Calu3 (cell line): ENCODE measurements at regions not wholly inside any gene's neighbourhood (a gene's known extent, or its start where the extent isn't known, plus 50 kb on each side); places are given as distances from the start of the nearest gene placed in this dataset.

Source experiments
- BruUV-seq: library from RNA; stranded (reverse); fragments of 400-500 nt; replicated peaks from 2 replicates; lab custom pipeline; 2021; lab: Mats Ljungman, UMichigan
- CTCF ChIA-PET: fragments of 300-600 bp; sonication (Branson Sonifier 250); formaldehyde crosslinking; loops from one replicate; lab custom pipeline; 2022; ENCODE audit warnings: antibody characterized with exemption; lab: Charles Lee
- DNase-seq: peaks from one replicate; pipeline ENCODE4 v3.0.0; 2022
- H3K27ac Mint-ChIP-seq: one replicate; pipeline ENCODE4 v1.8.0; 2022; ENCODE audit warnings: mixed read lengths; ENCODE audit not compliant: unreplicated experiment
- H3K27me3 Mint-ChIP-seq: one replicate; pipeline ENCODE4 v1.8.0; 2022; ENCODE audit warnings: mixed read lengths; ENCODE audit not compliant: unreplicated experiment
- H3K36me3 Mint-ChIP-seq: one replicate; pipeline ENCODE4 v1.8.0; 2022; ENCODE audit warnings: mild to moderate bottlenecking, moderate library complexity, mixed read lengths; ENCODE audit not compliant: insufficient read depth, unreplicated experiment
- H3K4me1 Mint-ChIP-seq: one replicate; pipeline ENCODE4 v1.8.0; 2022; ENCODE audit warnings: mild to moderate bottlenecking, low read depth, mixed read lengths; ENCODE audit not compliant: unreplicated experiment
- H3K4me3 Mint-ChIP-seq: one replicate; pipeline ENCODE4 v1.8.0; 2022; ENCODE audit warnings: mild to moderate bottlenecking, low read depth, moderate library complexity, mixed read lengths; ENCODE audit not compliant: unreplicated experiment
- H3K9me3 Mint-ChIP-seq: one replicate; pipeline ENCODE4 v1.8.0; 2022; ENCODE audit warnings: low read depth, mixed read lengths; ENCODE audit not compliant: unreplicated experiment
- CTCF ChIP-seq: fragments of 200-600 bp; IDR thresholded peaks from one replicate; pipeline ENCODE4 v1.8.0; 2022; ENCODE audit warnings: antibody characterized with exemption; ENCODE audit not compliant: unreplicated experiment
- intact Hi-C: fragments of 100-400 bp; cut with micrococcal nuclease; formaldehyde crosslinking; loops from one replicate; pipeline ENCODE4 v1.10.0; 2022; ENCODE audit not compliant: unreplicated experiment

- no peaks in the 10 kb centered on the region for H3K4me1 Mint-ChIP-seq
- DNase-seq = no peak
- no peak overlapping the region for H3K27ac Mint-ChIP-seq
- no peak for TF ChIP-seq CTCF
- H3K36me3 Mint-ChIP-seq = no peaks in the 10 kb centered on the region
- intact Hi-C loops = loop anchor here (10.0 kb wide), 2 partner anchors 305 to 965 kb away; no protein-coding TSS in a partner anchor
- H3K9me3 Mint-ChIP-seq = no peaks in the 10 kb centered on the region
- CTCF ChIA-PET = interaction anchor here (0.5 kb wide), 1 partner anchor 1269 kb away, joined by 4 read pairs; no protein-coding TSS in a partner anchor
- no peaks in the 10 kb centered on the region for H3K27me3 Mint-ChIP-seq
- H3K4me3 Mint-ChIP-seq = no peak overlapping the region
- no TSS peak for BruUV-seq
Observed at GRCh38 chr2:164439885-164440284, 181.4 kb downstream of the GRB14 start.

- no peak for TF ChIP-seq CTCF
- DNase-seq = no peak
- intact Hi-C loops = loop anchor here (10.0 kb wide), 2 partner anchors 304 to 964 kb away; no protein-coding TSS in a partner anchor
- no TSS peak for BruUV-seq
- no peak overlapping the region for H3K27ac Mint-ChIP-seq
- no peak overlapping the region for H3K4me3 Mint-ChIP-seq
- CTCF ChIA-PET = no interaction called here
- no peaks in the 10 kb centered on the region for H3K4me1 Mint-ChIP-seq
- H3K27me3 Mint-ChIP-seq = no peaks in the 10 kb centered on the region
- H3K9me3 Mint-ChIP-seq = no peaks in the 10 kb centered on the region
- H3K36me3 Mint-ChIP-seq = no peaks in the 10 kb centered on the region
Observed at GRCh38 chr2:164439235-164439634, 182.0 kb downstream of the GRB14 start.

GRCh38 chr2:164438490-164439205 lies 182.6 kb downstream of the GRB14 start:
- DNase-seq = no peak
- CTCF ChIA-PET = no interaction called here
- intact Hi-C loops = loop anchor here (10.0 kb wide), 2 partner anchors 304 to 964 kb away; no protein-coding TSS in a partner anchor
- Mint-ChIP-seq H3K4me1 (no peaks in the 10 kb centered on the region), H3K27me3 (no peaks in the 10 kb centered on the region), H3K27ac (no peak overlapping the region), H3K36me3 (no peaks in the 10 kb centered on the region), H3K9me3 (no peaks in the 10 kb centered on the region), H3K4me3 (no peak overlapping the region)
- no peak for TF ChIP-seq CTCF
- BruUV-seq = no TSS peak

- intact Hi-C loops = loop anchor here (10.0 kb wide), 2 partner anchors 301 to 961 kb away; no protein-coding TSS in a partner anchor
- Mint-ChIP-seq H3K36me3 (no peaks in the 10 kb centered on the region), H3K4me1 (no peaks in the 10 kb centered on the region), H3K9me3 (no peaks in the 10 kb centered on the region), H3K27me3 (no peaks in the 10 kb centered on the region), H3K4me3 (no peak overlapping the region), H3K27ac (no peak overlapping the region)
- CTCF ChIA-PET = no interaction called here
- no peak for TF ChIP-seq CTCF
- no TSS peak for BruUV-seq
- no peak for DNase-seq
Observed at GRCh38 chr2:164436131-164436530, 185.2 kb downstream of the GRB14 start.
